Sigmoid colon (tissue), 4 donors: ENCODE measurements at regions not wholly inside any gene's neighbourhood (a gene's known extent, or its start where the extent isn't known, plus 50 kb on each side); places are given as distances from the start of the nearest gene placed in this dataset.

Experiments
- POLR2A ChIP-seq, 2 donors: fragments of 450-650 bp; IDR thresholded peaks; one replicate each; pipeline ENCODE4 v1.6.1; 2016; ENCODE audit warnings: antibody characterized with exemption in 2 of 2, mild to moderate bottlenecking in 2 of 2, moderate library complexity in 2 of 2
- POLR2AphosphoS5 ChIP-seq, 4 donors: sonication (generic); formaldehyde crosslinking; IDR thresholded peaks; one replicate each; pipeline ENCODE4 v1.6.1; 2017; ENCODE audit warnings: antibody characterized with exemption in 4 of 4

- no peak for TF ChIP-seq POLR2AphosphoS5 (IDR thresholded peaks at IDR 0.05)
- TF ChIP-seq POLR2A (IDR thresholded peaks at IDR 0.05): no peak
Observed at GRCh38 chr15:39157882-39158281, 423.0 kb upstream of the THBS1 start.
